NCI-H128 (cell line): ENCODE measurements at regions not wholly inside any gene's neighbourhood (a gene's known extent, or its start where the extent isn't known, plus 50 kb on each side); places are given as distances from the start of the nearest gene placed in this dataset.
"Not testable (repeated sequence)": the region's sequence is repeated elsewhere in the genome, so short reads cannot be mapped to it uniquely, and the experiment has no call there.

ENCODE experiments used
- DNase-seq: peaks from one replicate; lab custom pipeline; 2025; ENCODE audit not compliant: unreplicated experiment; lab: John Stamatoyannopoulos, UW

GRCh38 chr14:82879949-82880535, 1346.4 kb upstream of the SEL1L start:
- no peak for DNase-seq

GRCh38 chr14:82886670-82887069, 1353.0 kb upstream of the SEL1L start:
- no peak for DNase-seq

GRCh38 chr14:82889701-82890100, 1356.0 kb upstream of the SEL1L start:
- no peak for DNase-seq

GRCh38 chr14:82896476-82896875, 1362.8 kb upstream of the SEL1L start:
- DNase-seq: no peak

- no peak for DNase-seq
Observed at GRCh38 chr14:82897469-82898308, 1364.0 kb upstream of the SEL1L start.

- peak; percentile 48 for DNase-seq
Observed at GRCh38 chr14:82905762-82906161, 1372.1 kb upstream of the SEL1L start.

- no peak for DNase-seq
Observed at GRCh38 chr14:82911930-82912329, 1378.3 kb upstream of the SEL1L start.

- no peak for DNase-seq
Observed at GRCh38 chr14:82913396-82913795, 1379.7 kb upstream of the SEL1L start.

- DNase-seq: no peak
Observed at GRCh38 chr14:82915381-82915780, 1381.7 kb upstream of the SEL1L start.

GRCh38 chr14:82935691-82936090, 1402.0 kb upstream of the SEL1L start:
- no peak for DNase-seq

- DNase-seq: no peak
Observed at GRCh38 chr14:82951171-82951570, 1417.5 kb upstream of the SEL1L start.

- DNase-seq: no peak
Observed at GRCh38 chr14:82963756-82964155, 1430.1 kb upstream of the SEL1L start.

GRCh38 chr14:82987502-82988124, 1454.0 kb upstream of the SEL1L start:
- DNase-seq: no peak

- not testable (repeated sequence) for DNase-seq
Observed at GRCh38 chr14:82994547-82994946, 1460.9 kb upstream of the SEL1L start.

GRCh38 chr14:82999802-83000201, 1466.1 kb upstream of the SEL1L start:
- no peak for DNase-seq

GRCh38 chr14:83004456-83005006, 1470.9 kb upstream of the SEL1L start:
- DNase-seq: no peak

- no peak for DNase-seq
Observed at GRCh38 chr14:83006121-83006670, 1472.5 kb upstream of the SEL1L start.

GRCh38 chr14:83007052-83007451, 1473.4 kb upstream of the SEL1L start:
- not testable (repeated sequence) for DNase-seq

GRCh38 chr14:83007641-83008225, 1474.1 kb upstream of the SEL1L start:
- DNase-seq: no peak

GRCh38 chr14:83017296-83017695, 1483.6 kb upstream of the SEL1L start:
- no peak for DNase-seq

GRCh38 chr14:83019744-83020414, 1486.2 kb upstream of the SEL1L start:
- DNase-seq: no peak
